ENCODE measurements at regions not wholly inside any gene's neighbourhood (a gene's known extent, or its start where the extent isn't known, plus 50 kb on each side); places are given as distances from the start of the nearest gene placed in this dataset.
"Not testable (repeated sequence)": the region's sequence is repeated elsewhere in the genome, so short reads cannot be mapped to it uniquely, and the experiment has no call there.

DNA sequence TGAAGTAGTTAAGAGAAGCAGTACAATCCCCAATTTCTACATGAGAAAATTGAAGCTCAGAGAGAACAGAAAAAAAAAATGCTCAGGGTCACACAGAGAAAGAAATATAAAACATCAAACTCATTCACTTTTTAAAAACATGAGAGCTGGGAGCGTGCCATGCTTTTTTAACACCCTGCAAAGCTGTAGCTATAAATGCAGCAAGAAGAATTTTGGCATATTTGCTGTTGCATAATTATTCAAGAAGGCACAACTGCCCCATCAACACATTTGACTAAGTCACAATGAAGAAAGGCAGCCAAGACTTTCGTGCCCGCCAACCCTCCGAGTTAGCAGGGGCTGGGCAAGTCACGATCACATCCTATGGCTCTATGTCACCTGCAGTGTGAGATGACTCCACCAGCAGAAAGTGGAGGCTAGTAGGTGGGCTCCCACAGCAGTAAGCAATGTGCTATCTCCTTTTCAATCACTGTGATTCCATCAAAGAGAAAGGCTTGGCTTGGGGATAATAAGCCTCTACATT, 214.8 kb downstream of the DHX15 start:
- FAIRE-seq, result no peak
- DNase-seq (ENCODE audit: insufficient read length, low spot score), result no peak

DNA sequence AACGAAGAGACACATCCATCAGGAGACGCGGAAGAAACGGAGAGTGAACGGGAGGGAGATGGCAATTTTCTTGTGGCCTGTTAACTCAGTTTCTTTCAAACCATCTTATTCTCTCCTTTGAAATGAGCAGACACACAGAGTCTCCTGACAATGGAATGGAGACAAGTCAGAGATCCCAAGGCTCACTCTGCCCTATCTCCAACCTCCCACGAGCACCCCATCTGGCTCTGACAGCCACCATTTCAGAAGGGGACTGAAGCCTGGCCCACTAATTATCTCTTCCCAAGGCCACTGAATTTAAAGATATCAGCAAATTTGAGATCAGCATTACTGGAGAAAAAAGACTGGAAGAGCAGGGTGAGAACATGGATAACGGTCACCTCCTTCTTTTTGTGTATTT, 215.6 kb downstream of the DHX15 start:
- FAIRE-seq (no peak), DNase-seq (ENCODE audit: insufficient read length, low spot score) (no peak)

DNA sequence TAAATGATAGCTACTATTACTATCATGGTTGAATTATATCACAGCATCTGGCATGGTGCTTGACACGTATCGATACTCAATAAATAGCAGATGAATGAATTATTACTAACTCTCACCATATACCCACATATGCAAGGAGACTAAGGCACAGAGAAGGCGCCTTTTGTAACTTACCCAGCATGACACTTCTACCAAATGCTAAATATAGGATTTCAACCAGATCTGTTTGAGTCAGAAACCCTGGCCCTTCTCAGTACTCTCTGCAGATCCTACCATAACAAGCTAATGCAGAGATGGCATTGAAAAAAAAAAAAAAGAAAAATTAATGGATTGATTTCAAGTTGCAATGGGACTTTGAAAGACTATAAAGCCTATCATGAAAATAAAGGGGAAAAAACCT, 219.5 kb downstream of the DHX15 start:
- DNase-seq (ENCODE audit: insufficient read length, low spot score) (no peak), FAIRE-seq (no peak)

DNA sequence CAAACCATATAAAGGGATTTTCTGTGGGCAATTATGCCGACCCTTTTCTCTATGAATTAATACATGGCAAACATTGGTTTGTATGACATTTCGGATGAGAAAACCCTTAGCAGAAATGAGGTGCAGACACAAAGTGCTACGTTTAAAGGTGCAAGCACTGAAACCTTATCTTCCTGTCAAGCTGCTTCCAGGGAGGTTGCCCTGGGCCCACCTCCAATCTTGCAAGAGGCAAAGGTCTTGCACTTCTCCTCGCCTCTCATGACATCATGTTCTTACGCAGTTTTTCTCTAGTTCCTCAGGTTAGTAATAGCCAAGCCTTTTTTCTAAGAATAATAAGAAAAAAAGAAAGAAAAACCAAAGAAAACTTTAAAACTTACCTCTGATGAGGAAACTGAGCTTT, 220.1 kb downstream of the DHX15 start:
- FAIRE-seq, result no peak
- no peak for DNase-seq (ENCODE audit: insufficient read length, low spot score)

DNA sequence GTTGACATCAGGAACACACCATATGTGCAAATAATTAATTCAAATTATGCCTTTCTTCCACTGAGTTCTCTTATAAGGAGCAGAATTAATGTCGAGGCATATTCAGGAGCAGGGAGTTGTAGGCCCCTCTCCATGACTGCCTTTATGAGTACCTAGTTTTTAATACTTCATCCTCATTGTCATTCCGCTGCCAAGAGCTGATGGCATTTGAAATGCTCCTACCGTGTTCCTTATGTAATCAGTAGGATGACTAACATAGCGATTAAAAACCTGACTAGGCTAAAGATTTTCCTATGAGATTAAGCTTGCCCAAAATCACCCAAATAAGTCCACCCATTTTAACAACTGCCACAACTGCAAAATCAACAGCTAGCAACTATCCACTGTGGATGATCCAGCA, 220.6 kb downstream of the DHX15 start:
- no peak for DNase-seq (ENCODE audit: insufficient read length, low spot score)
- FAIRE-seq, result no peak

DNA sequence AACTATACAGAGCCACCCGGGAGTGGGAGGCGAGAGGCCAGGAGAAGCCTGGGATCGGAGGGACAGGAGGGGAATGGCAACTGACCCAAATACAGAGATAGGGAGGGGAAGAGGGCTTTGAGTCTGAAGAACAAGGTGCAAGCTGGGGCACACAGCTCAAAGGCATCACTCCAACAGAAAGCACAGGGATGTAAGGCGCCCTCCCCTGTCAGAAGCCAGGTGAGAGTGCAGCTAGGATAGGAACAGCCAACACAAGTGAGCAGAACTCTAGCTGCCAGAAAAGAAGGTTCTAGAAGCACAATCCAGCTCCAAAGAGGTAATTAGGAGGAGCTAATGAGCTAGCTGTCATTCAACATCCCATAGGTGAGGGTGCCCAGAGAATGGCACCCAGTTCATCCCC, 232.2 kb downstream of the DHX15 start:
- DNase-seq (ENCODE audit: insufficient read length, low spot score), result no peak
- FAIRE-seq, result no peak

DNA sequence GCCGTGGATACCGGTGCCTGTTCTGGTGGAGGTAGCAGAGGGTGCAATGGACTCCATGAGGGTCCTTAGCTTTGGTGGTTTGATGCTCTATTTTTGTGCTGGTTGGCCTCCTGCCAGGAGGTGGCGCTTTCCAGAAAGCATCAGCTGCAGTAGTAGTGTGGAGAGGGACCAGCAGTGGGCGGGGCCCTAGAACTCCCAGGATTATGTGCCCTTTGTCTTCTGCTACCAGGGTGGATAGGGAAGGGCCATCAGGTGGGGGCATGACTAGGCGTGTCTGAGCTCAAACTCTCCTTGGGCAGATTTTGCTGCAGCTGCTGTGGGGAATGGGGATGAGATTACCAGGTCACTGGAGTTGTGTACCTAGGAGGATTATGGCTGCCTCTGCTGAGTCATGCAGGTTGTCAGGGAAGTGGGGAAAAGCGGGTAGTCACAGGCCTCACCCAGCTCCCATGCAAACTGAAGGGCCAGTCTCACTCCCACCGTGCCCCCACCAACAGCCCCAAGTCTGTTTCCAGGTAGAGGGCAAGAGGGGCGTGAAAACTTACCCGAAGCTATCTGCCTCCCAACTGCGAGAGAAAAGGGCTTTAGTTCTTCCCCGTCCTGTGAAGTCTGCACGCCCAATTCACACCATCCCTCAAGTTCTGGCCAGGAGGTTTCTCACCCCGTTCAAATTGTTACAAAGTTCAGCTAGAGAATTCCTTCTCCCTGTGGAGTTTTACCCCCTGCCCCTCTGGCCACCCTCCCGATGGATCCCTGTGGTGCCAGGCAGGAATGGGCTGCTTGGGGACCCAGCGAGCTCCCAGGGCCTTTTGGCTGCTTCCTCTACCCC, 235.0 kb downstream of the DHX15 start:
- not testable (repeated sequence) for FAIRE-seq; DNase-seq (ENCODE audit: insufficient read length, low spot score)

DNA sequence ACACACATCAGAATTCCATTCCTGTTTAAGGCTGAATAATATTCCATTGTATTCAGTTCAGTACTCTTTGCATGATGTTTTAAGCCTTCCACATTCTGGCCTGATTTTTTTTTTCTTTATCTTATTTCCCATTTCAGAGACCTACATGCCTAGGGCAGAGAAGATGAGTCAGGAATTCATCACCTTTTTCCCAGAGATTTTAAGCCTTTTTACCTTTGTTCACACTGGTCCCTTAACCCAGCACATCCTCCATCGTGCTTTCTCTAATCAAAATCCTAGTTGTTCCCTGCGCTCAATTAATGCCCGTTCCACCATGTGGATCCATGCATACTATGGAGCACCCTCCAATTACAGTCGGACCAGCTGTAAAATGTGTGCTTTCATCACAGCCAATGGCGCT, 245.1 kb downstream of the DHX15 start:
- DNase-seq (ENCODE audit: insufficient read length, low spot score) (no peak), FAIRE-seq (no peak)

DNA sequence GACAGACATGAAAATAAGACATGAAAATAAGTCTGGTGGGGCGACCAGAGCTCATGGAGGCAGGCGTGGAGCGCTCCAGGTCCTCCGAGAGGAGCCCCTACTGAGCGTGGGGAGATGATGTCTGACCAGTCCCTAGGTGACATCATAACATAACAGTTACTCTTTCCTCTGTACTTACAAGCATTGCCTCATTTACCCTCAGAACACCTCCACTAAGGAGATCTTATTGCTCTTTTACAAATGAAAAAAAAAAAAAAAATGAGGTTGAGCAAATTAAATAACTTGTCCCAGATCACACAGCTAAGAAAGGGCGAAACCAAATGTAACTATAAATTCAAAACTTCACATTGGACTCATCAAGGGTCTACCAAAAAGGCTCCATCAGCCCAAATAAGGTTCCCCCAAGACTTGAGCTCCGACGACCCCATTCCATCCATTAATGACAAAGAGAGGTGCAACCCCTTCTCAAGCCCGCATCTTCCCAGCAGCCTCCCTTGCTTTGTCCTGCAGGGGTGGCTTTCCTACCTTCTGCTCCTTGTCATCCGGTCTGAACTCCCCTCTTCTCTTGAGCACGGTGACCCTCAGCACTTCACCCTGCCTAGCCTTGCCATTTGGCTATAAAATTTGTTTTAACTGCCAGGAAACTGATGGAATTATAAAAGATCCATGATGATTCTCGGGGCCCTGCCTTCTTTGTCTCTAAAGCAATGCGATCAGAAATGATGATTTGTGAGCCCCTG, 246.7 kb downstream of the DHX15 start:
- no peak for DNase-seq (ENCODE audit: insufficient read length, low spot score)
- no peak for FAIRE-seq

DNA sequence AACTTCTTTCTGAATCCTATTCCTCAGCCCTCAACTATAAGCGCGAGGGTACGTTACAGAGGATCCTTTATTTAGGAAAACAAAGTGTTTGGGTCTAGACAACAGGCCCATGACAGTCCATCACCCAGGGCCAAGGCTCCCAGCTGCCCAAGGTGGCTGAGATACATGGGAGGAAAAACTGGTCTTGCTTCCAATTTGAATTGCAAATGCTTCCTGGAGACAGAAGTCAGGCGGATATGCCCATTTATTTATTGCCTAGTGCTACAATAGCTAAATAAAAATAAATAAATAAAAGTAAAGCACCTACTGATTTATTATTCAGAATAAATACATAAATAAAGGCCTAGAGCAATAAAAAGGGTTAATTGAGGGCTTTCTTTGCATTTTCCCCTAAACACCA, 248.7 kb downstream of the DHX15 start:
- no peak for FAIRE-seq

DNA sequence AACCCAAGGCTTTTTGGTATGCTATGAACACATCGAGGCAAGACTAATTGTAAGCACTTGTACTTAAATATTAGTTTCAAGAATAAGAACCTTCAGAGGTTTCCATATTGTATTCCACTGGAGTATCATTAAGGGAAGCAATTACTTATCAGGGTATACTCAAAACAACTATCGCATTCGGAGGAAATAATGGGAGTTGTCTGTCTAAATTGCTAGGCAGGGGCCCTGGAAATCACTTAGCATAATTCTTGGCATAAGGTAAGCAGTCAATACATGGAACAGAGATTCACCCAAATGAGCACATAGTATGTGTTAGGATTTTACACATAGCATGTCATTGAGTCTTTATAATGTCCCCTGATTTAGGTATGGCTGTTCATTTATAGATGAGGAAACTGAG, 249.4 kb downstream of the DHX15 start:
- no peak for FAIRE-seq
- DNase-seq (ENCODE audit: insufficient read length, low spot score), result no peak

More for the DNA sequence above, 248.7 kb downstream of the DHX15 start:
- DNase-seq (ENCODE audit: insufficient read length, low spot score), result no peak

DNA sequence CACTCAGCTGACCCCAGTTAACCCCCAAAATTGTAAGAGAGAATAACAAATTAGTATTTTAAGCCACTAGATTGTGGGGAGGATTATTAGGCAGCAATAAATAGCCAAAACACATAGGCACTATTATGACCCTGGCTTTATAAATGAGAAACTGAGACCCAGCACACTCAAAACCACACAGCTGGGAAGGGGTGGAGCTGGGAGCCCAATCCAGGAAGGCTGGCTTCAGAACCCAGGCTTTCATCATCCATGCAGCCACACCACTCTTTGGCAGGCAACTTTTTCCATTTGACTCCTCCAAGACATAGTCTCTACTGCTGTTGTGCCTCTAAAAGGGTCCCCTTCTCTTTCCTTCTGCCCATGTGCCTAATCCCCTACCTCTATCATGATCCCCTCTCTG, 253.8 kb downstream of the DHX15 start:
- DNase-seq (ENCODE audit: insufficient read length, low spot score), result no peak
- no peak for FAIRE-seq

DNA sequence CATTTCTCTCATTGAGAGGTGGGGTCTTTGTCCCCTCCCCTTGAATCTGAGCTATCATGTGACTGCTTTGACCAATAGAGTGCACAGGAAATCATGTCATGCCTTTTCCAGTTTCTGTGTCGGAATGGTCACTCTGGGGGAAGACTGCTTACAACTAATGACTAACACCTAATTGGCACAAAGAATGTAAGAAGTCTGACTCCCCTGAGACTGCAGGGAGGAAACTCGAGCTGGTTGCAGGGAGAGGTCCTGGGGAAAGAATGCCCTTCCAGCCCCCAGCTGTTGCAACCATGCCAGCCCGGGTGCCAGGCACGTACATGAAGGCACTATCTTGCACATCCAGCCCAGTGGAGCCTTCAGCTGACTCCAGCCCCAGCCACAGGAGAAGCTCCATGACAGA, 254.2 kb downstream of the DHX15 start:
- no peak for FAIRE-seq
- DNase-seq (ENCODE audit: insufficient read length, low spot score), result no peak

DNA sequence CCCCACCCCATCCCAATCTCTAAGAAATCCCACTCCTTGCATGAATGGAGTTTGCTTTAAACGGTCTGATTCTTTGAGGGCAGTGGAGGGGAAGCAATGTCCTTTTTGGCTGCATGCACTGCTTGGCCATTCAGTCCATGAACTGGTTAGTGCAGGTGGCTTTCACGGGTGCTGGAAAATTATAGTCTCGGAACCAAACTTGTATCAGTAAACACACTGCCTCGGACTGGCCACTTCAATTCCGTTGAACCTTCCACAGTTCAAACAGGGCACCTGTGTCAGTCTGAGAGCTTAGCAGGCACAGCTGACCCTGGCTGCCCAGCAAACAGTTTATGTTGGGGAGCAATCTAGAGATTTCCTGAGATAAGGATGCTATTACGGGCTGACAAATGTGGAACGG, 255.6 kb downstream of the DHX15 start:
- no peak for FAIRE-seq
- no peak for DNase-seq (ENCODE audit: insufficient read length, low spot score)

DNA sequence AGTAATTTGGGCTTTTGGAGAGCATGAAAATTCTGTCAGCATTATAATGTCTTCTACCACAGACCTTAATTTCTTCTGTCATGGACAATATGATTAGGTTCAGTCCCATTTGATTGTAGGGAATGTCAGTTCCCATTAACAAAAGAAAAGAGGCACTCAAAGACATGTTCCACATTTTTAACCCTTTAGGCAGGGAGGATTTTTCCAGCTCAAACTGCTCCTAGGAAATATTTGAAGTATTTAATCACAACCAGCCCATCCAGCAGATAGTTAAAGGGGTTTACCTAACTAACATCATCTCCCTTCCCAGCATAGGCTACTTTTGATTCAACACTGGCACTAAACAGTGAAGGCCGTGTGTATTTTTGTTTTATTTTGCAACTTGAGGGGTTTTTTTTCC, 256.0 kb downstream of the DHX15 start:
- DNase-seq (ENCODE audit: insufficient read length, low spot score) (no peak), FAIRE-seq (no peak)

DNA sequence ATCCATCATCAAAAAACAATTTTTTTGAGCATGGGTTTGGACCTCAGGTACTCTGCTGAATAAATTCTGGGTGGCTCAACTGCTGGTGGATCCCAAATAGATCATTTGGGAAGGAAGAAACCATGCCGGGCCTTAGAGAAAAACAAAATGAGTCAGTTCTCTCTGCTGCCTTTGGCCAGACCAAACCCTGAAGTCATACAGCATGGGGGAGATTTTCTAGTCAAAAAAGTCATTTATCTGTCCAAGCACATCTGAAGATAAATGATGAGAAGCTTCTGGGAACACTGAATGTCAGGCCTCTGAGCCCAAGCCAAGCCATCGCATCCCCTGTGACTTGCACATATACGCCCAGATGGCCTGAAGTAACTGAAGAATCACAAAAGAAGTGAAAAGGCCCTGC, 261.4 kb downstream of the DHX15 start:
- FAIRE-seq, result no peak
- DNase-seq (ENCODE audit: insufficient read length, low spot score), result no peak

DNA sequence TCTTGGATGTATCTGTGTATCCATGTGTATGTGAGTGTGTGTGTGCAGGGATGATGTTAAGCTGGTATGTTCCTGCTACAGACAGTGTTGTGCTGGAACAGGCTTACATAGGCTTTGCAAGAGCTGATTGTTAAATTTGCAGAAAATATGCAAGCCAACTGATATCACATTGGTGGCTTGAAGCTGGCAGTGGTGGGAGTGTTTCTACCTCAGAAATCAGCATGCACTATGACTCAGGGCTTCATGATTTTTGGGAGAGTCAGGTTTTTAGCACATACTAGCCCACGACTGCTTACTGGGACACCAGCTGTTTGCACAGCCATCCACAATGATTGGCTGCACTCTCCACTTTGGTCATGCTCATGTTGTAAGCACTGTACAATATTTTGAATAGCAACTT, 261.8 kb downstream of the DHX15 start:
- FAIRE-seq (no peak), DNase-seq (ENCODE audit: insufficient read length, low spot score) (no peak)

DNA sequence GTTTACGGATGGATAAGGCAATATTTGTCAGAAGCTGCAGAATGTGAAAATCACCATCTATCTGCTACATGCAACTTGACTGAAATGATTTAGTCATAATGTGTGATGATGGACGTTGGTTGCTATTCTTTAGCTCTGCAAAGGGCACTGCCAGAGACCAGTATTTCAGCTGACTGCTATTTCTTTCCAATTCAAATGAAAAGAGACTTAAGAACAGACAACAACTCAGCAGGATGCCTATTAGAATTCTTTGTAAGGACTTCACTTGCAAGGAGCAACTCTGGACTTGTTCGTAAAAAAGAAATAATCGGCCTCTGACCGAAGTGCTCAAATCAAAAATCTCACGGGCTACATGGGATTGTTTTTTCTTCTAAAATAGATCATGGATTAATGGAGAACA, 262.7 kb downstream of the DHX15 start:
- no peak for FAIRE-seq
- no peak for DNase-seq (ENCODE audit: insufficient read length, low spot score)

DNA sequence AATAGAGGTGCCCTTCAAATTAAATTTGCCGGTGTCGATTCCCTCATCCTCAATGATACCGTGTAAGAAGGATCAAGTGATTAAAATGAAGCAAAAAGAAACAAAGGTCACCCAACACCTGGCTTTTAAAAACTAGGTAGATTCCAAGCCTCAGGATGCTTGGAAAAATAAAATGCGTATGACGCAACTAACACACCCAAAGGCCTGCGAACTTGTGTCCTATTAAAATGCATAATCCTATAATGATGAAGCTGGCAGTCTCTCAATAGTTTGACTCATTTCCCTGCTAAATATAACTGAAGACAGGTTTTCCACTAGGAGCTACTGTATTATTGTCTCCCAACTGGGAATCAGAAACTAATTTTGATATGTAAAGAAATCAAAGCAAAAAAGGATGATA, 263.2 kb downstream of the DHX15 start:
- FAIRE-seq (no peak), DNase-seq (ENCODE audit: insufficient read length, low spot score) (no peak)

DNA sequence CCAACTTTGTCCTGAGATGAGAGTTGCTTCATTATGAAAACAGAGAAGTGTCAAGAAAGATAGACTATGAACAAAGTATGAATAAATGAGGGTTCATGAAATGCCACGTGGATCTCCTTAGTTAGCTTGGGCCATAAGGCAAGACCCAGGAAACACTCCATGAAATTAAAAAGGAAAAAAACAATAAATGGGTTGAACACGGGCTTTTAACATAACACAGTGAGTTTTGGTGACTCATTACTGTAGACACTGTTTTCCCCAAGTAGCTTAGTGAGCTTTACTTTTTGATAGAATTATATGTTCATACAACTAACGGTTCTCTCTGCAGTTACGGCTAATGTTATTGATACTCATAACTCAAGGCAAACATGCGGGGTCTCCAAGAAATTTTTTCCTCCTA, 265.0 kb downstream of the DHX15 start:
- no peak for FAIRE-seq
- DNase-seq (ENCODE audit: insufficient read length, low spot score), result no peak

DNA sequence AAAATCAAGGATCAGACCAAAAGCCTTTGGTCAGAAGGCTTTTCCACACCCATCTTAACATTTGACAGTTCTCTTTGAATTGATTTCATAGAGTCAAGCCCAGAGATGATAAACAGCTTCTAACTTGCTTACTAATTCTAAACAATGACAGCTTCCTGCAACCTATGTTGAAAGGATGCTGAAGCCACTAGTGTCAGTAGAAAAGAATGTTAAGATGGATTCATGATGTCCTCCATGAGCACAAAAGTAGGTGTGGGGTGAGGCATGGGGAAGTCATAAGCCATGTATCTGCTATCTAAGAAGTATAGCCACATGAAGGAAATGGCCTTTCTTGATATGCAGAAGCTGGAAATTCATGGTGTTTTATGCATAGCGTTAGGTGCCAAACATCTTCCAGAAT, 269.3 kb downstream of the DHX15 start:
- no peak for FAIRE-seq
- no peak for DNase-seq (ENCODE audit: insufficient read length, low spot score)

DNA sequence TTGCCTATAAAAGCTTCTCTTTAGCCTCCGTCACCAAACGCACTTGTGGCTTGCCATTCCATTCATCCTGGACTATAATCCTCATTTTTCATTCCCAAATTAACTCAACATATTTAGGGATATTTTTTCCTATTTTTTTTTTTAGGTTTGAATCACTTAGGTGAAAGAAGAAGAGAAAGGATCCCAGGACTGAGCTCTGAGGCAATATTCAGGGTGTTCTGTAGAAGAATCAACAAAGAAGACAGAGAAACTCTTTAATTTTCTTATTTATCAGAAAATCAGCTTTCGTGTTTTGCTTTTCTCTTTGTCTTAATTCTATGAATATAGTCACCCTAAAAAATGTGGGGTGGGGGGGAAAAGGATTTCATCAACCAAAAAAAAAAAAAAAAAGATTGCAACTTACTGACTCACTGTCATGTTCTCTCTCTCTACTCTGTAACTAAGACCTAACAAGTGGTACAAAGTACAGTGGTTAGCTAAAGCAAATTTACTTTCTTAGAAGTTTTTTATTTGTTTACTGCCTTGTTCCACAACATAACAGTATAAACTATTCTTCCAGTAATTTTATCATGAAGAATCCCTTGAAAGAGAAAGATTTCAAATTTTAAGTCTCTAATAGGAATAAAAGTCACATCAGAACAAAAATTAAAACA, 272.0 kb downstream of the DHX15 start:
- DNase-seq (ENCODE audit: insufficient read length, low spot score) (no peak), FAIRE-seq (no peak)
